IMR-90 (cell line): ENCODE measurements at regions not wholly inside any gene's neighbourhood (a gene's known extent, or its start where the extent isn't known, plus 50 kb on each side); places are given as distances from the start of the nearest gene placed in this dataset.

ENCODE experiments used
- ATAC-seq: fragments of 200-7000 bp; cut with Tn5 transposase; 2 replicates; pipeline ENCODE4 v1.9.1; 2020; ENCODE audit warnings: low read depth, mild to moderate bottlenecking, moderate library complexity
- BruUV-seq: library from RNA; stranded (reverse); fragments of 400-500 nt; replicated peaks from 2 replicates; lab custom pipeline; 2021; lab: Mats Ljungman, UMichigan
- CTCF ChIA-PET: fragments of 300-600 bp; formaldehyde crosslinking; extraction: SDS; loops from one replicate; lab custom pipeline; 2021; ENCODE audit warnings: antibody characterized with exemption; lab: Yijun Ruan, JAX
- POLR2A ChIA-PET: fragments of 300-600 bp; sonication (Branson Sonifier 250); formaldehyde crosslinking; loops from one replicate; lab custom pipeline; 2022; ENCODE audit warnings: antibody characterized with exemption; ENCODE audit not compliant: unreplicated experiment; lab: Charles Lee
- DNase-seq: peaks from one replicate; pipeline ENCODE4 v3.0.0; 2013
- H2AFZ ChIP-seq: replicated peaks from 2 replicates; pipeline ENCODE3; 2013; ENCODE audit warnings: low read length, mild to moderate bottlenecking; ENCODE audit not compliant: poor library complexity
- H2AK5ac ChIP-seq: 2 replicates; pipeline ENCODE4 v1.6.1; 2013; ENCODE audit warnings: low read depth, low read length, inconsistent platforms
- H2AK9ac ChIP-seq: replicated peaks from 2 replicates; pipeline ENCODE3; 2013; ENCODE audit warnings: mild to moderate bottlenecking, low read depth, low read length, moderate library complexity; ENCODE audit not compliant: poor library complexity
- H2BK120ac ChIP-seq: 2 replicates; pipeline ENCODE4 v1.6.1; 2013; ENCODE audit warnings: low read depth, low read length, inconsistent platforms
- H2BK15ac ChIP-seq: 3 replicates; pipeline ENCODE4 v1.6.1; 2013; ENCODE audit warnings: low read depth, low read length, inconsistent platforms
- H2BK20ac ChIP-seq: 2 replicates; pipeline ENCODE4 v1.6.1; 2013; ENCODE audit warnings: low read depth, mild to moderate bottlenecking, inconsistent platforms, low read length, moderate library complexity
- H2BK5ac ChIP-seq: 2 replicates; pipeline ENCODE4 v1.6.1; 2013; ENCODE audit warnings: mild to moderate bottlenecking, low read depth, low read length, inconsistent platforms; ENCODE audit not compliant: poor library complexity, severe bottlenecking
- H3K14ac ChIP-seq: replicated peaks from 2 replicates; pipeline ENCODE4 v1.6.1; 2013; ENCODE audit warnings: low read depth, low read length, inconsistent platforms
- H3K18ac ChIP-seq: 2 replicates; pipeline ENCODE4 v1.6.1; 2013; ENCODE audit warnings: low read depth, low read length, control low read depth
- H3K23ac ChIP-seq: 2 replicates; pipeline ENCODE4 v1.6.1; 2013; ENCODE audit warnings: low read depth, low read length, inconsistent platforms
- H3K27ac ChIP-seq: 2 replicates; pipeline ENCODE4 v1.5.1; 2013; ENCODE audit warnings: mild to moderate bottlenecking, control low read depth, low read length; ENCODE audit not compliant: insufficient read depth
- H3K27me3 ChIP-seq: 2 replicates; pipeline ENCODE4 v1.6.1; 2013; ENCODE audit warnings: low read length; ENCODE audit not compliant: control insufficient read depth, insufficient read depth
- H3K36me3 ChIP-seq: 2 replicates; pipeline ENCODE4 v1.6.1; 2013; ENCODE audit warnings: low read length, mixed read lengths; ENCODE audit not compliant: control insufficient read depth, insufficient read depth
- H3K4ac ChIP-seq: 2 replicates; pipeline ENCODE4 v1.6.1; 2013; ENCODE audit warnings: low read depth, low read length, inconsistent platforms
- H3K4me1 ChIP-seq: 2 replicates; pipeline ENCODE4 v1.6.1; 2013; ENCODE audit warnings: low read length, mixed read lengths; ENCODE audit not compliant: control insufficient read depth, insufficient read depth
- H3K4me2 ChIP-seq: 2 replicates; pipeline ENCODE4 v1.6.1; 2013; ENCODE audit warnings: low read depth, mild to moderate bottlenecking, control low read depth, low read length, moderate library complexity
- H3K4me3 ChIP-seq: 2 replicates; pipeline ENCODE4 v1.5.1; 2013; ENCODE audit warnings: low read depth, mild to moderate bottlenecking, control low read depth, low read length, moderate library complexity; ENCODE audit not compliant: insufficient read depth
- H3K56ac ChIP-seq: 2 replicates; pipeline ENCODE4 v1.6.1; 2013; ENCODE audit warnings: low read length, inconsistent platforms; ENCODE audit not compliant: insufficient read depth; ENCODE audit errors: extremely low read depth
- H3K79me1 ChIP-seq, 2 experiments: 2 replicates each; pipeline ENCODE4 v1.6.1; 2013; ENCODE audit warnings: low read length in 2 of 2, inconsistent platforms in 1 of 2, low read depth in 1 of 2
- H3K9ac ChIP-seq: 2 replicates; pipeline ENCODE4 v1.6.1; 2013; ENCODE audit warnings: low read depth, low read length, control low read depth
- H3K9me1 ChIP-seq: 2 replicates; pipeline ENCODE4 v1.6.1; 2013; ENCODE audit warnings: low read length, inconsistent platforms; ENCODE audit not compliant: insufficient read depth
- H3K9me3 ChIP-seq: 2 replicates; pipeline ENCODE4 v1.6.1; 2013; ENCODE audit warnings: low read length; ENCODE audit not compliant: control insufficient read depth, insufficient read depth
- H4K20me1 ChIP-seq: 2 replicates; pipeline ENCODE4 v1.6.1; 2013; ENCODE audit warnings: low read length, inconsistent platforms; ENCODE audit not compliant: insufficient read depth
- H4K5ac ChIP-seq: 2 replicates; pipeline ENCODE4 v1.6.1; 2013; ENCODE audit warnings: mild to moderate bottlenecking, low read depth, low read length, control low read depth
- H4K8ac ChIP-seq, 2 experiments: 2 replicates each; pipeline ENCODE4 v1.6.1; 2013; ENCODE audit warnings: low read depth in 2 of 2, low read length in 2 of 2, control low read depth in 1 of 2, inconsistent platforms in 1 of 2
- H4K91ac ChIP-seq: 2 replicates; pipeline ENCODE4 v1.6.1; 2013; ENCODE audit warnings: low read depth, low read length, inconsistent platforms; ENCODE audit not compliant: insufficient read depth
- BHLHE40 ChIP-seq: fragments of 150-350 bp; IDR thresholded peaks from 2 replicates; pipeline ENCODE4 v1.6.1; 2016; ENCODE audit warnings: mild to moderate bottlenecking, low read depth, low read length
- CEBPB ChIP-seq: IDR thresholded peaks from 2 replicates; pipeline ENCODE4 v1.6.1; 2012; ENCODE audit warnings: low read depth, low read length, improper control_type of control experiment
- CHD1 ChIP-seq: IDR thresholded peaks from 2 replicates; pipeline ENCODE4 v1.6.1; 2012; ENCODE audit warnings: low read depth, low read length, improper control_type of control experiment
- ELK1 ChIP-seq: fragments of 150-350 bp; IDR thresholded peaks from 2 replicates; pipeline ENCODE4 v1.6.1; 2016; ENCODE audit warnings: low read depth, mild to moderate bottlenecking, low read length, moderate library complexity, borderline replicate concordance
- FOS ChIP-seq: fragments of 150-350 bp; IDR thresholded peaks from 2 replicates; pipeline ENCODE4 v1.6.1; 2016; ENCODE audit warnings: low read depth, low read length
- MAFK ChIP-seq: IDR thresholded peaks from 2 replicates; pipeline ENCODE4 v1.6.1; 2012; ENCODE audit warnings: low read depth, low read length, improper control_type of control experiment
- MAZ ChIP-seq: IDR thresholded peaks from 2 replicates; pipeline ENCODE4 v1.6.1; 2012; ENCODE audit warnings: low read depth, mild to moderate bottlenecking, low read length, improper control_type of control experiment, moderate library complexity, borderline replicate concordance
- MXI1 ChIP-seq: IDR thresholded peaks from 2 replicates; pipeline ENCODE4 v1.6.1; 2012; ENCODE audit warnings: low read depth, mild to moderate bottlenecking, low read length, moderate library complexity, borderline replicate concordance
- NFE2L2 ChIP-seq: fragments of 150-350 bp; IDR thresholded peaks from 2 replicates; pipeline ENCODE4 v1.6.1; 2016; ENCODE audit warnings: low read depth, mild to moderate bottlenecking, low read length
- POLR2A ChIP-seq: IDR thresholded peaks from 2 replicates; pipeline ENCODE4 v1.6.1; 2012; ENCODE audit warnings: mild to moderate bottlenecking, low read depth, low read length
- RAD21 ChIP-seq: IDR thresholded peaks from 2 replicates; pipeline ENCODE4 v1.6.1; 2012; ENCODE audit warnings: low read length, improper control_type of control experiment
- RCOR1 ChIP-seq: IDR thresholded peaks from 2 replicates; pipeline ENCODE4 v1.6.1; 2012; ENCODE audit warnings: mild to moderate bottlenecking, low read length, improper control_type of control experiment; ENCODE audit not compliant: insufficient replicate concordance
- RFX5 ChIP-seq: IDR thresholded peaks from 2 replicates; pipeline ENCODE4 v1.8.0; 2012; ENCODE audit warnings: low read depth, mild to moderate bottlenecking, low read length, moderate library complexity
- SMC3 ChIP-seq: fragments of 150-350 bp; IDR thresholded peaks from 2 replicates; pipeline ENCODE4 v1.6.1; 2016; ENCODE audit warnings: low read depth, mild to moderate bottlenecking, antibody characterized with exemption, low read length, moderate library complexity
- USF2 ChIP-seq: fragments of 150-350 bp; IDR thresholded peaks from 2 replicates; pipeline ENCODE4 v1.6.1; 2017; ENCODE audit warnings: mild to moderate bottlenecking, antibody characterized with exemption, low read length, low read depth
- WGBS, 2 experiments: methylation state at CpG; one replicate each; pipeline versions ENCODE4 v1.1.5 to v1.1.7; 2013; ENCODE audit warnings: missing lambda C conversion rate in 2 of 2; ENCODE audit not compliant: insufficient read length in 1 of 2; ENCODE audit errors: extremely low coverage in 2 of 2; 5-methylcytosine and 5-hydroxymethylcytosine counted together
- dilution Hi-C: fragments of 300-500 bp; cut with HindIII; formaldehyde crosslinking; loops from one replicate; pipeline ENCODE4 v1.14.3; 2018; ENCODE audit warnings: low sequenced_read_pairs; ENCODE audit not compliant: unreplicated experiment
- in situ Hi-C: fragments of 300-500 bp; cut with MboI; formaldehyde crosslinking; loops from 3 replicates; pipeline ENCODE4 v1.14.3; 2019; ENCODE audit warnings: low sequenced_read_pairs, inconsistent platforms, mixed read lengths
- intact Hi-C: fragments of 100-400 bp; cut with micrococcal nuclease; formaldehyde crosslinking; loops from 2 replicates; pipeline ENCODE4 v1.10.0; 2022
- TF ChIP-seq, protein P1 (sequence below): conservative IDR thresholded peaks from 2 replicates; pipeline ENCODE4 v1.5.1; 2012; ENCODE audit warnings: mild to moderate bottlenecking, low read depth, low read length, improper control_type of control experiment

DNA sequence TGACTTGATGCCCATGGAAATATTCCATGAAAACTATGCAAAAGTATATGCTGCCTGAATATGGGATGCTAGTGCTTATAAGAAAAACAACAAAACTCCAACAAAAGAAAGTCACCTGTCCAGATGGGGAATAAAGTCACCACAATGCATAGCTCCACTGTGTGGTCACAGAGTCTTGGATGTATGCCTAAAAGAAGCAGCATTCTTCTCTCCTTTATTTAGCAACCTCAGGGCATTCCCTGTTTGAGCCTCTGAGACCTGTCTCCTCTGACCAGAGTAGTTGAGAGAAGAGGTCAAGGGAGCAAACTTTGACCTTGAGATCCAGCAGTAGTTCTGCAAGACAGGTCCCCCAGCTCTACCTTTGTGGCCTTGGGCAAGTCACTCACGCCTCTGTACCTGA lies 287.5 kb downstream of the MED10 start:
- H3K4me3 ChIP-seq: no peak overlapping the region
- H3K9ac ChIP-seq: no peak overlapping the region
- ChIA-PET CTCF (no interaction called here), POLR2A (no interaction called here)
- H2AK9ac ChIP-seq: no peak overlapping the region
- H3K4me1 ChIP-seq: no peaks in the 10 kb centered on the region
- dilution Hi-C loops (no loop called here), in situ Hi-C loops (no loop called here), intact Hi-C loops (no loop called here)
- no peaks in the 10 kb centered on the region for H3K27me3 ChIP-seq
- no peaks in the 10 kb centered on the region for H3K79me1 ChIP-seq
- H3K23ac ChIP-seq: no peak overlapping the region
- H3K36me3 ChIP-seq: no peaks in the 10 kb centered on the region
- TF ChIP-seq MAZ: no peak
- no peak for TF ChIP-seq BHLHE40
- no peak for TF ChIP-seq POLR2A
- no peak for TF ChIP-seq FOS
- TF ChIP-seq USF2: no peak
- no peak for TF ChIP-seq SMC3
- TF ChIP-seq NFE2L2: no peak
- no peak for TF ChIP-seq CEBPB
- TF ChIP-seq, protein P1, sequence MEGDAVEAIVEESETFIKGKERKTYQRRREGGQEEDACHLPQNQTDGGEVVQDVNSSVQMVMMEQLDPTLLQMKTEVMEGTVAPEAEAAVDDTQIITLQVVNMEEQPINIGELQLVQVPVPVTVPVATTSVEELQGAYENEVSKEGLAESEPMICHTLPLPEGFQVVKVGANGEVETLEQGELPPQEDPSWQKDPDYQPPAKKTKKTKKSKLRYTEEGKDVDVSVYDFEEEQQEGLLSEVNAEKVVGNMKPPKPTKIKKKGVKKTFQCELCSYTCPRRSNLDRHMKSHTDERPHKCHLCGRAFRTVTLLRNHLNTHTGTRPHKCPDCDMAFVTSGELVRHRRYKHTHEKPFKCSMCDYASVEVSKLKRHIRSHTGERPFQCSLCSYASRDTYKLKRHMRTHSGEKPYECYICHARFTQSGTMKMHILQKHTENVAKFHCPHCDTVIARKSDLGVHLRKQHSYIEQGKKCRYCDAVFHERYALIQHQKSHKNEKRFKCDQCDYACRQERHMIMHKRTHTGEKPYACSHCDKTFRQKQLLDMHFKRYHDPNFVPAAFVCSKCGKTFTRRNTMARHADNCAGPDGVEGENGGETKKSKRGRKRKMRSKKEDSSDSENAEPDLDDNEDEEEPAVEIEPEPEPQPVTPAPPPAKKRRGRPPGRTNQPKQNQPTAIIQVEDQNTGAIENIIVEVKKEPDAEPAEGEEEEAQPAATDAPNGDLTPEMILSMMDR: no peak
- TF ChIP-seq ELK1: no peak
- TF ChIP-seq MXI1: no peak
- no peak for TF ChIP-seq MAFK
- TF ChIP-seq RFX5: no peak
- TF ChIP-seq RCOR1: no peak
- TF ChIP-seq CHD1: no peak
- no peak for TF ChIP-seq RAD21
- no peak overlapping the region for H2AFZ ChIP-seq
- H3K18ac ChIP-seq: no peak overlapping the region
- no peak for DNase-seq
- H4K8ac ChIP-seq: no peak overlapping the region
- no peak overlapping the region for H2BK15ac ChIP-seq
- peaks cover 26% of the 10 kb centered on the region for H3K9me3 ChIP-seq
- H3K27ac ChIP-seq: no peak overlapping the region
- H3K56ac ChIP-seq: no peak overlapping the region
- 29% methylated on average over 1 of the region's 1 CpG; no CpG with 5 or more reads in 1 of the 2 experiments for WGBS, 2 experiments
- H2BK20ac ChIP-seq: no peak overlapping the region
- ATAC-seq: no peak
- no TSS peak for BruUV-seq
- no peak overlapping the region for H2BK120ac ChIP-seq
- no peak overlapping the region for H3K4ac ChIP-seq
- H2BK5ac ChIP-seq: no peak overlapping the region
- no peak overlapping the region for H3K14ac ChIP-seq
- no peak overlapping the region for H3K4me2 ChIP-seq
- no peaks in the 10 kb centered on the region for H4K20me1 ChIP-seq
- H4K91ac ChIP-seq: no peak overlapping the region
- H3K9me1 ChIP-seq: no peaks in the 10 kb centered on the region
- H4K5ac ChIP-seq: no peak overlapping the region
- H2AK5ac ChIP-seq: no peak overlapping the region
